IMR-90 (cell line): ENCODE measurements at regions not wholly inside any gene's neighbourhood (a gene's known extent, or its start where the extent isn't known, plus 50 kb on each side); places are given as distances from the start of the nearest gene placed in this dataset.

ENCODE experiments used
- CEBPB ChIP-seq: IDR thresholded peaks from 2 replicates; pipeline ENCODE4 v1.6.1; 2012; ENCODE audit warnings: low read depth, low read length, improper control_type of control experiment
- CTCF ChIP-seq: conservative IDR thresholded peaks from 2 replicates; pipeline ENCODE4 v1.5.1; 2012; ENCODE audit warnings: mild to moderate bottlenecking, low read depth, low read length, improper control_type of control experiment
- FOS ChIP-seq: fragments of 150-350 bp; IDR thresholded peaks from 2 replicates; pipeline ENCODE4 v1.6.1; 2016; ENCODE audit warnings: low read depth, low read length
- MAZ ChIP-seq: IDR thresholded peaks from 2 replicates; pipeline ENCODE4 v1.6.1; 2012; ENCODE audit warnings: low read depth, mild to moderate bottlenecking, low read length, improper control_type of control experiment, moderate library complexity, borderline replicate concordance
- POLR2A ChIP-seq: IDR thresholded peaks from 2 replicates; pipeline ENCODE4 v1.6.1; 2012; ENCODE audit warnings: mild to moderate bottlenecking, low read depth, low read length
- SMC3 ChIP-seq: fragments of 150-350 bp; IDR thresholded peaks from 2 replicates; pipeline ENCODE4 v1.6.1; 2016; ENCODE audit warnings: low read depth, mild to moderate bottlenecking, antibody characterized with exemption, low read length, moderate library complexity

GRCh38 chr1:60942896-60943638, 139.3 kb upstream of the NFIA start:
- TF ChIP-seq SMC3 (no peak), CTCF (no peak), POLR2A (no peak), CEBPB (no peak), MAZ (no peak), FOS (no peak)
